ENCODE measurements at regions not wholly inside any gene's neighbourhood (a gene's known extent, or its start where the extent isn't known, plus 50 kb on each side); places are given as distances from the start of the nearest gene placed in this dataset.

DNA sequence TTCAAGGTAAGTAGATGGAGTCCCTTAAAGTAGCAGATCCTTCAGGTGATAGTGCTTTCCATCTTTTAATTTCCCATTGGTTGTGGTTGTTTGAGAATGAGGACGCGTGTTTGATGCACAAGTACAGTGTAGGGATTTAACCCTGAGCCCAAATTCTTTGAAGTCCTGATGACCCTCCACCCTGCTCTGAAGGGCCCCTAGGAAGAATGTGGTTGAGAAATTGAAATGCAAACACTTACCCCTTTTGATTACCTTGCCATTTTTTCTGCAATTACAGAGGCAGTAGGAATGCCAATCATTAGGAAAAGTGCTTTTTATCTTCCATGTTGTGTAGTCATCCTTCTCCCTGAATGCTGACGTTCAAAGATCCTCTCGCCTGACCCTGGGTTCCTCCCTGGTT lies 112.4 kb downstream of the ZNF518B start:
- TF ChIP-seq POLR2A (IDR thresholded peaks at IDR 0.05; ENCODE audit: low read length) (no peak), GATA1 (IDR thresholded peaks at IDR 0.05; ENCODE audit: low read depth, low read length) (no peak)
